Testis (tissue), 2 donors: ENCODE measurements at regions not wholly inside any gene's neighbourhood (a gene's known extent, or its start where the extent isn't known, plus 50 kb on each side); places are given as distances from the start of the nearest gene placed in this dataset.

Source experiments
- DNase-seq: peaks from one replicate; pipeline ENCODE4 v3.0.0-alpha.2; 2019
- H3K27ac ChIP-seq, 2 donors: fragments of 200-600 bp; sonication (generic); one replicate each; pipeline ENCODE4 v1.5.1; 2019
- H3K27me3 ChIP-seq: fragments of 200-600 bp; sonication (generic); one replicate; pipeline ENCODE4 v1.5.1; 2019
- H3K36me3 ChIP-seq: fragments of 200-600 bp; sonication (generic); one replicate; pipeline ENCODE4 v1.5.1; 2017; ENCODE audit warnings: low read depth; ENCODE audit errors: missing control alignments
- H3K4me1 ChIP-seq: fragments of 200-600 bp; sonication (generic); one replicate; pipeline ENCODE4 v1.5.1; 2019
- H3K4me3 ChIP-seq, 2 donors: fragments of 200-600 bp; sonication (generic); one replicate each; pipeline ENCODE4 v1.5.1; 2017 to 2019
- H3K9me3 ChIP-seq: fragments of 200-600 bp; sonication (generic); one replicate; pipeline ENCODE4 v1.5.1; 2017
- CTCF ChIP-seq, 3 experiments: fragments of 450-650 bp in 2 of 3; fragments of 200-600 bp in 1 of 3; sonication (generic) in 1 of 3; IDR thresholded peaks; one replicate each; pipeline ENCODE4 v1.5.1; 2016 to 2019; ENCODE audit warnings: antibody characterized with exemption in 3 of 3, mild to moderate bottlenecking in 2 of 3, moderate library complexity in 1 of 3
- POLR2A ChIP-seq: fragments of 450-650 bp; IDR thresholded peaks from one replicate; pipeline ENCODE4 v1.6.1; 2017; ENCODE audit warnings: antibody characterized with exemption, mild to moderate bottlenecking, moderate library complexity
- WGBS, 2 donors: methylation state at CpG; one replicate each; pipeline ENCODE4 v1.1.5; 2018; 5-methylcytosine and 5-hydroxymethylcytosine counted together
- intact Hi-C: fragments of 100-400 bp; cut with DNase I; formaldehyde crosslinking; loops from one replicate; pipeline ENCODE4 v1.15.1; 2023; ENCODE audit warnings: low total_unique reads

- H3K27me3 ChIP-seq = no peaks in the 10 kb centered on the region
- no peaks in the 10 kb centered on the region for H3K4me1 ChIP-seq
- no peaks in the 10 kb centered on the region for H3K9me3 ChIP-seq
- WGBS, 2 donors = 38 to 58% methylated on average over 1 of the region's 1 CpG
- no peak for DNase-seq
- intact Hi-C loops = no loop called here
- TF ChIP-seq POLR2A (no peak), CTCF (IDR thresholded peaks at IDR 0.05) (no peak)
- no peak overlapping the region for H3K4me3 ChIP-seq
- no peak overlapping the region for H3K27ac ChIP-seq
- H3K36me3 ChIP-seq = no peaks in the 10 kb centered on the region
Measured at GRCh38 chrX:10795721-10796120, 175.3 kb upstream of the MID1 start.

- H3K4me3 ChIP-seq = no peak overlapping the region
- H3K27me3 ChIP-seq = no peaks in the 10 kb centered on the region
- H3K9me3 ChIP-seq = no peaks in the 10 kb centered on the region
- no peaks in the 10 kb centered on the region for H3K36me3 ChIP-seq
- DNase-seq = no peak
- intact Hi-C loops = no loop called here
- H3K27ac ChIP-seq = no peak overlapping the region
- TF ChIP-seq CTCF (IDR thresholded peaks at IDR 0.05) = no peak
- no peak for TF ChIP-seq POLR2A
- H3K4me1 ChIP-seq = no peaks in the 10 kb centered on the region
- WGBS, 2 donors = 94 to 100% methylated on average over 3 to 4 of the region's 4 CpGs
Measured at GRCh38 chrX:10797466-10797865, 177.1 kb upstream of the MID1 start.

GRCh38 chrX:10798041-10798440, 177.7 kb upstream of the MID1 start:
- Histone ChIP-seq H3K27ac (no peak overlapping the region), H3K36me3 (no peaks in the 10 kb centered on the region), H3K27me3 (no peaks in the 10 kb centered on the region), H3K9me3 (no peaks in the 10 kb centered on the region), H3K4me1 (no peaks in the 10 kb centered on the region), H3K4me3 (no peak overlapping the region)
- WGBS, 2 donors = 90 to 94% methylated on average over 2 to 3 of the region's 3 CpGs
- TF ChIP-seq POLR2A (no peak), CTCF (IDR thresholded peaks at IDR 0.05) (no peak)
- no peak for DNase-seq
- intact Hi-C loops = no loop called here

GRCh38 chrX:10800796-10801195, 180.4 kb upstream of the MID1 start:
- no peak for DNase-seq
- Histone ChIP-seq H3K9me3 (no peaks in the 10 kb centered on the region), H3K27ac (no peak overlapping the region), H3K27me3 (no peaks in the 10 kb centered on the region), H3K4me3 (no peak overlapping the region), H3K4me1 (no peaks in the 10 kb centered on the region), H3K36me3 (no peaks in the 10 kb centered on the region)
- TF ChIP-seq CTCF (IDR thresholded peaks at IDR 0.05) = no peak
- no peak for TF ChIP-seq POLR2A
- intact Hi-C loops = no loop called here

- no peak for TF ChIP-seq POLR2A
- TF ChIP-seq CTCF (IDR thresholded peaks at IDR 0.05) = no peak
- no peak for DNase-seq
- H3K9me3 ChIP-seq = no peaks in the 10 kb centered on the region
- intact Hi-C loops = no loop called here
- no peaks in the 10 kb centered on the region for H3K27me3 ChIP-seq
- 91 to 94% methylated on average over 3 of the region's 3 CpGs for WGBS, 2 donors
- H3K27ac ChIP-seq = no peak overlapping the region
- H3K4me3 ChIP-seq = no peak overlapping the region
- H3K36me3 ChIP-seq = no peaks in the 10 kb centered on the region
- no peaks in the 10 kb centered on the region for H3K4me1 ChIP-seq
Measured at GRCh38 chrX:10811111-10811510, 190.7 kb upstream of the MID1 start.
